Left cardiac atrium (tissue), 4 donors: ENCODE measurements at regions not wholly inside any gene's neighbourhood (a gene's known extent, or its start where the extent isn't known, plus 50 kb on each side); places are given as distances from the start of the nearest gene placed in this dataset.
"Not testable (repeated sequence)": the region's sequence is repeated elsewhere in the genome, so short reads cannot be mapped to it uniquely, and the experiment has no call there.

Experiments used
- ATAC-seq, 2 donors: fragments of 200-7000 bp; cut with Tn5 transposase; one replicate each; pipeline ENCODE4 v1.9.1; 2020; ENCODE audit warnings: mild to moderate bottlenecking in 2 of 2, moderate library complexity in 2 of 2
- DNase-seq: peaks from one replicate; pipeline ENCODE4 v3.0.0-alpha.2; 2020
- intact Hi-C, 2 donors: fragments of 100-400 bp; cut with DNase I; formaldehyde crosslinking; loops; one replicate each; pipeline versions ENCODE4 v1.14.1 to v1.15.1; 2022 to 2023
- donor health status: DM: no; HTN: yes; CAD: no.
- donor health status: DM: no; HTN: yes; CAD: no; lungs with severe emphysema.
- donor health status: DM: yes; HTN: yes; CAD: no.
- donor health status: Dilated cardiomyopathy.

- intact Hi-C loops = no loop called here
- no peak for DNase-seq
Measured at GRCh38 chr6:121873595-121873994, 438.1 kb downstream of the GJA1 start.

GRCh38 chr6:121876721-121877120 lies 441.3 kb downstream of the GJA1 start:
- intact Hi-C loops = no loop called here
- DNase-seq = no peak
- ATAC-seq = no peak

More at GRCh38 chr6:121873595-121873994, 438.1 kb downstream of the GJA1 start:
- ATAC-seq = no peak

- intact Hi-C loops = no loop called here
- DNase-seq (no peak), ATAC-seq (no peak)
Measured at GRCh38 chr6:121879149-121879548, 443.7 kb downstream of the GJA1 start.

DNA sequence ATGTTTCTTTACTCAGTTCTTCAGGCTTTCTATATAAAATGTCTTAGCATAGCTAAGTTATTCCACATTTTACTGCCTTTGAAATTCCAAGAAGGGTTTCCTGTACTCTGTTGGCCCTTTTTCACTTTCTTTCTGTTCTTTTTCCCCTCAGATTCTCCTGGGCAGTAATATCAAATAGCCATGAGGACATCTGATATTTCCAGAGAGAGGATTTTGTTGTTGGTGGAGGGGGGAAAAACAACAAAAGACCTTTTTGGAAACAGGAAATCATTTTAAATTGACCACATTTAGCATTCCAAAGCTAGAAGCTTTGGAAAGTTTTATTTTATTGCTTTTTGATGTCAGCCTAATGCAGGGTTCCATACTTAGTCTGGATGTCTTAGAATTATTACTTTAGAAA lies 445.4 kb downstream of the GJA1 start:
- intact Hi-C loops = no loop called here
- no peak for DNase-seq
- no peak for ATAC-seq

- DNase-seq (no peak), ATAC-seq (peak in 1 of 2 donors; percentile 59)
- intact Hi-C loops = no loop called here
Measured at GRCh38 chr6:121881974-121882667, 446.7 kb downstream of the GJA1 start.

DNA sequence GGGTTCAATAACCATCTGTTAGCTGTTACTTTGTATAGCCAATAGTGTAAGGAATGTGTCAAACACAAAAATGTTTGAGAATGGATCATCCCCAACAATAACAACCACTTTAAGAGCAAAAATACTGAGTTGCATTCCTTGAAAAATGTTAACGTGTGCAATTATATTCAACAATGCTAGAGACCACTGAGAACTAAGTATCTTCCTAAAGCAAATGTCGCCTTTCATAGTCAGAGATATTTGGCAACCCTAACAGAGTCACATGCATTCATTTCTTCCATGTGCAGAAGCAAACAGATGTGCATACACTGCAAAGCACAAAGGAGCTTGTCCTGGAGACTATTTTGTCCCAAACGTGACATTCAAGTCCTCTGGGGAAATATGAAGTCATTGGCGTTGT lies 448.6 kb downstream of the GJA1 start:
- intact Hi-C loops = no loop called here
- DNase-seq (no peak), ATAC-seq (no peak)

GRCh38 chr6:121884620-121885019 lies 449.2 kb downstream of the GJA1 start:
- ATAC-seq (no peak), DNase-seq (no peak)
- intact Hi-C loops = no loop called here

- intact Hi-C loops = no loop called here
- DNase-seq (no peak), ATAC-seq (peak in 1 of 2 donors; percentile 55)
Measured at GRCh38 chr6:121885399-121886152, 450.1 kb downstream of the GJA1 start.

DNA sequence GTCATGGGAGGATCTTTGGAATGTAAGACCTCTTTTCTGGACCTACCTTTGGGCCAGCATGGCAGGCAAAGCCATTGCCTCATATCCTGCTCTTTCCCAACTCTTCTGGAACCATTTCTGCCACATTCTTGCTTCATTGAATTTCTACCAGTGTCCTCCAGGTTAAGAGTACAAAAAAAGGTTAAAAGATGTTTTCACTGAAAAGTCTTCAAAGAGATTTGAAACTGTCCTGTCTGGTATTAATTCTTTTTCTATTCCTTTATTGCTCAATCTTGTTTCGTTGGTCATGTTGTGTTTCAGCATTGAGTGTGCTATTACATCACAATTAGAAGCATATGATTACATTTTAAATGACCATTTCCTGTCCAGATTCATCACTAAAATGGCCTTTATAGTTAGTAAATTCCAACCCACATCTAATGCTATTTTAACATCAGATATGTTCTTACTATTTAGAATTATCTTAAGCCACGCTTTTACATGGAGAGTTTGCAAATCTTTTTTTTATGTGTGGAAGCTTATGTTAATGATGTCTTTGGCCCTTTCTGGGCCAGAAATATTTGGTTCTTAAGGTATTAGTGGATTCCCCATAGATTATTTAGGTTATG lies 450.9 kb downstream of the GJA1 start:
- ATAC-seq = no peak
- DNase-seq = no peak
- intact Hi-C loops = no loop called here

DNA sequence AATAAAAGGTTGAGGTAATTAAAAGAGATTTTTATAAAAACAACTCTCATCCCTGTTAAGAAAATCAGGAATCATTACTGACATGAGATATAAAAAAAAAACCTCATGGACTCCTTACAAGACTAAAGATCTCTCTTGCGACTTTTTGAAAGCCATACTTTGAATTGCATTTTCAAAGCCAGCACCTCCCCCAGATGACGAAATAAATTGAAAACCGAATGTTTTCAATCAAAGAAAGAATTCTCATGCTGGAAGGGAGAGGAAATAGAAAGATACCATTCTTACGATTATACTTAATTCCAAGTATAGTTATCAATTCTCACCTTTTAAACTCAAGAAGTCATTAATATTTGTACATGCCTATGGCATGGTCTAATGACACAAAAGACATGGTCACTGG lies 452.3 kb downstream of the GJA1 start:
- ATAC-seq (no peak), DNase-seq (no peak)
- intact Hi-C loops = no loop called here

DNA sequence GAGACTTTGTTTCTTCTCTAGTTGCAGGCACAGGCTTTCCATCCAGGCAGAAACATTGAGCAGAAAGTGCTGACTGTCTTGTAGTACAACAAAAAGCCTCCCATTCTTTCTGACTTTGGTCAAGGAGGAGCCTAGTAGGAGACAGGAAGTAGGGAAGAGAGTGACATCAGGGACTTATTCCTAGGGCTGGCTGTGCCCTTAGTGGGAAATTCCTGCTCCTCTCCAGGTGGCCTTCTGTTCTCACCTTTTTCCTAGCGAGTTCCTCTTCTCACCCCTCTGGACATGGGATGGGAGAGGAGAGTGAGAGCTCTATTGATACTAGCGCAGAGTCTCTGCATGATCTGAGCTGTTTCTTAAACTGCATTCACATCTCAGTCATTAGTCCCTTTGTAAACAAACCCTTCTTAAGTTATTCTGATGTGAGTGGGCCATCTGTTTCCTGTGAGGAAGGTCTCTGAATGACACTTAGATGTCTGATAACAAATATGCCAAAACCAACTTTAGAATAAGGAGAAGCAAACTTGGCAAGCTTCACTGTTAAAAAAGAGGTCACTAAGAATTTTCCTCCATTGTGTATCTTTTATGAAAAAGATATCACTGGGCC lies 455.0 kb downstream of the GJA1 start:
- intact Hi-C loops = no loop called here
- DNase-seq (no peak), ATAC-seq (no peak)

DNA sequence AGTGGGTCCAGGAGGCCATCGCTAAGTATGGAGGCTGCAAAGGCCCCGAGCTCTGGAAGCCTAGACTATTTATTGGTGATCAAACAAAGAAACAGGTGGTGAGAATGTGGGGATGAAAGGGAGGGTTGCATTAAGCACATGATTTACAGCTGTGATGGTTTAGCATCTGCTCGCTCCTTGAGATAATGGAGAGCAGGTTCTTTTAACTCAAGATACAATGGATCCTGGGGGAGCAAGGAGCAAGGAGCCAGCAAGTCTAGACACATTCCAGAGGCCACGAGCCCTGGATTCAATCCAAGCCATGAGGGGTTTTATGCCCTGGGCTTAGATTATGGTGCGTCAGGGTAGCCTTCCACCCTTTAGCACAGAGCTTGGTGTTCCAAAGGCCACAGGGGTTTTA lies 460.3 kb downstream of the GJA1 start:
- DNase-seq, ATAC-seq, intact Hi-C loops: not testable (repeated sequence)

DNA sequence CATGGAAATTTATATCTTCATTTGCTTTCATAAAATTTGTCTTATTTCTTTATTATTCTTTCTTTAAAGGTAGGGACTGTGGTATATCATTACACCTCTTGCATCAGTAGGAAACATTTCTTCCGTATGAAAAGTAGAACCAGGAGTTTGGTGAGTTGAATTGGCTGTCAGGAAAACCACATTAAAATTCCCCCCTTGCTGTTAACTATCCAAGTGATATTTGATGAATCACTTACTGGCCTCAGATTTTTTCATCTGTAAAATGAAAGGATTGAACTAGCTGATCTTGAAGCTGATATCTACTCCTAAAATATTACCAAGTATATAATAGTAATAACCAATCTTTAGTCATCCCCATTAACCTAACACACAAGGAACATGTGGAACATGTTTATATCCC lies 460.9 kb downstream of the GJA1 start:
- intact Hi-C loops = no loop called here
- ATAC-seq = no peak
- no peak for DNase-seq

- ATAC-seq = no peak
- intact Hi-C loops = no loop called here
- no peak for DNase-seq
Measured at GRCh38 chr6:121896771-121897170, 461.3 kb downstream of the GJA1 start.

DNA sequence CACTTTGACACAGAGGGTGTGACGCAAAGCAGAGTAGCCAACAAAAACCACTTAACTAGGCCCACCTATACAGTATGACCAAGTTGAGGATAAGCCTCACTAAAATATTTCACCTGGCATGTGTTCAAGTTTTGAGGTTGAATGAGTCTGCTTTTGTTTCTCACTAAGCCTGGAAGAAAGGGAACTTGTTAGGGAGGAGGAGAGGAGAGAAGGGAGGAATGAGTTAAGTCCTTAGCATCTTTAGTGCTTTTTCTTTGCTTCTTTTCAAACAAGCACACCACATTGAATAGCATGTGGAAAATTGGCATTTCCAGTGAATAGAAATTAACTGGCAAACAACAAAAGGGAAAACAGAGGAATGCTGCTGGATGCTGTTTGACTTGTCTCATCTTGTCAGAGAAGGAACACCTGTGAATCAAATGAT lies 461.9 kb downstream of the GJA1 start:
- intact Hi-C loops = no loop called here
- DNase-seq = no peak
- ATAC-seq = no peak

DNA sequence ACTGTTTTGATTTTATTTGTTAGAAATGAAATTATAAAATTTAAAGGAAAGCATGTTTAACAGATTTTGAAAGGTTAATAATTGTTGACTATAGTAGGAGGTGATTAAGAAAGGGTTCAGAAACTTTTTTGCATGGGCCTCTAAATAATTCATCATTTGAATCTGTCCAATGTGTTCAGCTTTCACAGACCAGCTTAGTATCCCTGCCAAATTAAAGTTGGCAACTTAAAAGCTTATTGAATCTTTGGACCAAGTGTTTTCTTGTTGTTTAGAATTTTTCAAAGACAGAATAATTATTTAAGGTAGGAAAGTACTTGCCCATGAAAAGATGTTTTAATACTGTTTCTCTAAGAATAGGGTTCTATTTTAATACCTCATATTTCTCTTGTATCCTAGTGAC lies 466.0 kb downstream of the GJA1 start:
- no peak for ATAC-seq
- DNase-seq = no peak
- intact Hi-C loops = no loop called here

DNA sequence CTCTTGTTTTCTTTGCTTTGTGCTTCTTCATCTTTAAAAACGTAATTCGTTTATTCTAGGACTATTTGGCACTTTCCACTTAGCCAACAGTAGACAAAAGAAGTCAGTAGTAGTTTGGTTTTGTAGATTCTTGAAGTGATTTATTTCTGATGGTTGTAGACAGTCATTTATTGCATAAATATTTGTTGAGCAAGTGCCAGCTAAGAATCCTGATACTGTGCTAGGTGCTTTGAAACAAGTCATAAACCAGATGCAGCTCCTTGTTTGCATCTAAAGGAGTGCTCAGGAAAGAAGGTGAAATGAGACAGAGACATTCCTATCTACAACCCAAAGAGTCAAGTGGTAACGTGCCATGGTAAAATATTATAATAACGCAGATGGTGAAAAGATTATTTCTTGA lies 469.1 kb downstream of the GJA1 start:
- DNase-seq (no peak), ATAC-seq (no peak)
- intact Hi-C loops = no loop called here

GRCh38 chr6:121912905-121913304 lies 477.5 kb downstream of the GJA1 start:
- ATAC-seq (no peak), DNase-seq (no peak)
- intact Hi-C loops = no loop called here

DNA sequence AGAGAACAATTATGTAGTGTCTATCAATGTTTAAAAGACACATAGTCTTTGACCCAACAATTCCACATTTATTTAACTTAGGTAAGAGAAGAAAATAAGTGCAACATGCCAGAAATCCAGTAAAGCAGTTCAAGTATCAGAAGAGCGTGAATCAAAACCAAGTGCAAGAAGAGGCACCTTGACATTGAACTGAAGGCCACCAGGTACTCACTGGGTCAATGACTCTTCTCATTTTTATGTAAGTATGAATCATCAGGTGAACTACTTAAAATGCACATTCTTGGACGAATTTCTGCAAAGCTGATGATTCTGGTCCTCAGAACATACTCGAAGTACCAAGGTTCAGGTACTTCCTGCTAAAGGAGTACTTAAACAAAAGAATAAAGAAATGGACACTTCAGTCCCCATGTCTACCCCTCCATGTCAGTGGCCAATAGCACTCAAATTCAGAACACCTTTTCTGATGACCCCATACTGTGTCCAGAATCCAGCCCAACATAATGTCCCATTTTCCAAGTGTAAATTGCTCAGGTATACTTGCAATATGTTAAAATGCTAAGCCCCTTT lies 481.9 kb downstream of the GJA1 start:
- ATAC-seq (no peak), DNase-seq (no peak)
- intact Hi-C loops = no loop called here
